GM18508 (cell line): ENCODE measurements at regions not wholly inside any gene's neighbourhood (a gene's known extent, or its start where the extent isn't known, plus 50 kb on each side); places are given as distances from the start of the nearest gene placed in this dataset.

ENCODE experiments used
- ATAC-seq: cut with Tn5 transposase; IDR thresholded peaks from one replicate; pipeline ENCODE4 v1.9.1; 2021; ENCODE audit warnings: moderate number of reproducible peaks; ENCODE audit not compliant: insufficient read depth, unreplicated experiment

DNA sequence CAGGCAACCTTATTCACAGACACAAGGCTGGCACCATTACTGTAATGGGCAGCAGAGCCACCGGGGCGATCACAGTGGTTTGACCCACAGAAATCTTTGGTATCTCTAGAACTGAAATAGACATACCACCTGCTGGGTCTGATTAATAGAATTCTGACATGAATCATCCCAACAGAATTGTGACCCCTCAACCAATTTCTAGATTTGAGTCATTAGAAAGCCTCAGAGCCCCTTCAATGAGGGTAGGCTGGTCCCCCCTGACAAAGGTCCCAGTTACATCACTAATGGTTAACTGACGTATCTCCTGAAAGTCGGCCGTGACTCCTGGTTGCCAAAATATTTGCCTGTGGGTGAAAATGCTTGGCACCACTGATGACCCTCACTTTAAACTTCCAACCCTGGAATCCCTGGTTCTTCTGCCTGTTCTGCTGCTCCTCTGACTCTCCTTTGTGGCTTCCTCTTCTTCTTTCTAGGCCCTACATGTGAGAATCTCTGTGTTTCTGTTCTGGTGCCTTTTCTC lies 124.9 kb upstream of the ARID1B start:
- ATAC-seq = peak; percentile 43

- no peak for ATAC-seq
These were observed 125.7 kb upstream of the ARID1B start for GRCh38 chr6:156651486-156651885.

DNA sequence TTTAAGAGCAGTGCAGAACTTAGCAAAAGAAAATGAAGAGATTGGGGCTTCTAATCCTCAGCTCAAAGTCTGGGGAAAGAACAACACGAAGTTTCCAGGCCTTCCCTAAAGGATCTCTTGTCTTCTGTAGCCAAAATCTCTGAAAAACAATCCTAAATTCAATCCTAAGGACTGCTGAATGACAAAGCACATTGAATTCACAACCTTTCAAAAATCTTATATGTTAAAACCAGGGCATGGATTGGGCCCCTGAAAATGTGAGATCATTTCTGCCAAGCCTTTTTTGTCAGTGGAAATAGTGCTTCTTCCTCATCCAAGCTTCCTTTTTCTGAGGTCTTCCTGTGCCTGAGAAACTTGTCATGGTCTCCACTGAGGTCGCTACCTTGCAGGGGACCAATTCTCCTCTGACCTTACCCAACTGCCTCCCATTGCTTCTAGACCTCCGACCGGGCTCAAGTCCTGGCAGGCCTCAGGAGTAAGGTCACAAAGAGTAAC lies 126.2 kb upstream of the ARID1B start:
- no peak for ATAC-seq

- ATAC-seq = no peak
These were observed 128.6 kb upstream of the ARID1B start for GRCh38 chr6:156648616-156649015.

- ATAC-seq = no peak
These were observed 129.2 kb upstream of the ARID1B start for GRCh38 chr6:156647991-156648390.

DNA sequence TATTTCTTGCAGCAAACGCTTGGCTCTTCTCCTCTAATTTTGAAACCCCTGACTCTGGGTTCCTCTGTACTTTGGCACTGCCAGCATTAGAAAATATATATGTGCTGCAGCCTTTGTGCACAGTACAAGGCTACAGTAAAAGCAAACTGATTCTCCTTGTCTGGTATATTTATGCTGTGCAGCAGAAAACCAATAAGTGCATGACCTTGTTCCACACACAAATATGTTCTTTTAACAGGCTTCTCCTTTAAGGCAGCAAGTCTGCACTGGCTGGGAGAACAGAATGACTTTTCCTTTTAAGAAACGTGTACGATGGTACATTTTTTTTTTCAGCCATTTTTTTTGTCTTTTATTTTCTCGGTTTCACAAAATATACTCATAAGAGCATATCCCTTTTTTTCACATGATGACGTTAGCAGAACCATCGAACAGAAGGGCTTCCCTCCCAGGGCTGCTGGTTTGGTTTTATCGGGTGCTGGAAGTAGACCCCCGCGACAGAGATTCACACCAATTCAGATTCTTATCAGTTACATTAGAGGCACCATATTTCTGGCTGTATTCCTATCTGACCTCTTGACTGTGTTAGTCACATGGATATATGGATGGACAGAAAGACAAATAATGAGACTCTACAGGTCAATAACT lies 129.9 kb upstream of the ARID1B start:
- ATAC-seq = no peak

- ATAC-seq = no peak
These were observed 130.7 kb upstream of the ARID1B start for GRCh38 chr6:156646496-156646895.

DNA sequence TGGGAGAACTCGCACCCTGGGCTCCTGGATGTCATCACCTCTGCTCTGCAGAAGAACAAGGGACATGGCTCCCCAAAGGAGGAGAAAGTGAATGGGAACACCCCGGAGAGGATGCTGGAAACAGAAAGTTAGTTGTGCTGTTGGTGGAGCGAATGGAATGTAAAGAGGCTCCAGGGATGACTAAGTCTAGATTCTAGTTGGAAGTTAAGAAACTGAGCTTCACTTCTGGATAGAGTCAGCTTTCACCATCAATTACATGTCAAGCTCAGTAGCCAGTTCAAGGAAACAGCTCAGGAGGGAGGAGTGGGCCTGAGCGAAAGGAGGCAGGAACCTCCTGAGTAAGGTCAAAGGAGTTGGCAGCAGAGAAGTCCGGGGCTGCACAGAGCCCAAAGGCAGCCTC lies 132.1 kb upstream of the ARID1B start:
- ATAC-seq = no peak

DNA sequence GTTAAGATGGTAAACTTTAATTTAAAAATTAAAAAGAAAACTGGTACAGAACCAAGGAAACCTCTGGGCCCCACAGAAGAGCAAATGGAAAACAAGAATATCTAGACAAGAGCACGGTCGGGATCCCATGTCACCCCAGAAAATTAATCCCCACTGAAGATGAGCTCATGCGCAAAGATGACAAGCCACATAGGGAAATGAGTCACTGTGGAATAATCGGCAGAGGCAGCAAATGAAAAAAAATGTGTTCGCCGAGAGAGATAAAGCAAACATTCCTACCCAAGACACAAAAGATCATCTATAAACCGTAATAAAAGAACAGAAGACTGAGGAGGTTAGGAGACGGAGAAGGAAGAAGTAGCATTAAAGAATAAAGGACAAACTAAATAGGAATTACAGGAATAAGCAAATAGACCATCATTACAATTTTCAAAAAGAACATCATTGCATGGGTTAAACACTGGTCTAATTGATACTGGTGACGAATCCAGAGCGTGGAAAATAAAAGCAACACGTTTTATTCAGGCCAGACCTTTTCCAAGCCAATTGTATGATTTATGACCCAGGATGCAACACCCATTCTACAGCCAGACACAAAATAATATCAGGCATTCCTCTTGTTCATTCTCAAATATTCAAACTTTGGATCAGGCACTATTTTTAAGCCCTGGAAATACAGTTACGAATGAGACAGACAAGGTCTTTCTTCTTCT lies 138.0 kb upstream of the ARID1B start:
- no peak for ATAC-seq

DNA sequence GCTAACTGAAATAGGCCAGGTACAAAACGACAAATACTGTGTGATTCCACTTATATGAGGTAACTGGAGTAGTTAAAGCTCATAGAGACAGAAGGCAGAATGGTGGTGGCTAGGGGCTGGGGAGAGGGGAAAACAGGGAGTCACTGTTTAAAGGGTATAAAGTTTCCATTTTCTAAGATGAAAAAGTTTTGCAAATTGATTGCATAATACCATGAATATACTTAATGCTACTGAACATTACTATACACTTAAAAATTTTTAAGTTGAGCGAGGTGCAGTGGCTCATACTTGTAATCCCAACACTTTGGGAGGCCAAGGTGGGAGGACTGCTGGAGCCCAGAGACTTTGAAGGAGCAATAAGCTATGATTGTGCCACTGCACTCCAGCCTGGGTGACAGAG lies 138.6 kb upstream of the ARID1B start:
- no peak for ATAC-seq

DNA sequence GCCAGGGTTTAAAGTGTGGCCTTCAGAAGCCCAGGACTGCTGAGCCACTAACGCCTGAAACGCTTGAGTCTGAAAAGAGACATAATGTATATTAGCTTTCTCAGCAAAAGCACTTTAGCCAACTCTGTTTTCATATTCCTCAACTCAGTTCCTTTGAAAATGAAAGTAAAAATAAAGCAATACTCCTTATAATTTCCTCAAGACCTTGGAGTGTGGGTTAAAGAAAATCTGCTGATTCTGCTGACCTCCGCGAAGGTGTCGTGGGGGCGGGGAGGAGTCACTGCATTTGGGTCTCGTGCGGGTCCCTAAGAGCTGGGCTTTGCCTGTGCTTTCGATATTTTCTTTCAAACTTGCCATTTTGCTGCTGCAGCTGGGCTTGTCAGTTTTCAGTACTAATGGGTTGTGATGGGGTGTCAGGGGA lies 142.2 kb upstream of the ARID1B start:
- ATAC-seq = no peak

- ATAC-seq = no peak
These were observed 143.1 kb upstream of the ARID1B start for GRCh38 chr6:156634048-156634447.

- no peak for ATAC-seq
These were observed 143.9 kb upstream of the ARID1B start for GRCh38 chr6:156633291-156633690.

- no peak for ATAC-seq
These were observed 146.4 kb upstream of the ARID1B start for GRCh38 chr6:156630613-156631302.

- ATAC-seq = no peak
These were observed 148.4 kb upstream of the ARID1B start for GRCh38 chr6:156628805-156629204.

DNA sequence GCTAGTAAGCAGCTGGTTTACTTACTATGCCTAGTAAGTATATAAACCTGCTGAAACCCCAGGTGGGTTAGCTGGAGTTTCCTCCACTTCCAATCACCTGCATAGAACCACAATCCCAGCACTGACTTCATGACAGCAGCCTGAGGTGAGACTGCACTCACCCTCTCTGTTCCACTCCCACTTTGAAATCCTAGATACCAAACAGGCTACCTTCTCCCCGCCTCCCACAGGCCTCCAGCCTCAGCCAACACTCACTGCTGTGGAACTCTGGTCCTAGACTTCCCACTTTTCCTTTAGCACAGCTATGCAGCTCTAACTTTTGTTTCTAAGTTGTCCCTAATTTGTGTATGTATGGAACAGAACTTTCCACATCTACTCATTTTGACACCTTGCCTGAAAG lies 149.7 kb upstream of the ARID1B start:
- ATAC-seq = no peak

DNA sequence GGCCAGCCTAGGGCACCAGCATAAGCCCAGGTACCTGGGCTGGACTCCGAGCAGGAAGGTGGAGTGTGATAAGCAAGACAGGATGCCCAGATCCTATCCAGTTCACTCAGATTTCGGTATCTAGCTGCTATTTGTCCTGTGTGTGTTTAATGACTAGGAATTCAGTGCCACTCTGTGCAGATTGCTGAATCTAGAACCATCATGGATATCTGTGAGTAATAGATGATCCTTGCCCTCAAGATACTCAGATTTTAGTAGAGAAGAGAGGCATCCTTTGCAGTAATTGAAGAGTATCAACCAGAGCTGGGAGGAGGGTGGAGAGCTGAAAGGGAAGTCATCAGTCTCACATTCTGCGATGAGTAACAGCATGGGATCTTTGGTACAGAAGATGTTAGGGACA lies 155.0 kb upstream of the ARID1B start:
- ATAC-seq = no peak

GRCh38 chr6:156620331-156620730 lies 156.8 kb upstream of the ARID1B start:
- ATAC-seq = no peak

- no peak for ATAC-seq
These were observed 158.5 kb upstream of the ARID1B start for GRCh38 chr6:156618600-156619205.

GRCh38 chr6:156617941-156618340 lies 159.2 kb upstream of the ARID1B start:
- ATAC-seq = no peak

DNA sequence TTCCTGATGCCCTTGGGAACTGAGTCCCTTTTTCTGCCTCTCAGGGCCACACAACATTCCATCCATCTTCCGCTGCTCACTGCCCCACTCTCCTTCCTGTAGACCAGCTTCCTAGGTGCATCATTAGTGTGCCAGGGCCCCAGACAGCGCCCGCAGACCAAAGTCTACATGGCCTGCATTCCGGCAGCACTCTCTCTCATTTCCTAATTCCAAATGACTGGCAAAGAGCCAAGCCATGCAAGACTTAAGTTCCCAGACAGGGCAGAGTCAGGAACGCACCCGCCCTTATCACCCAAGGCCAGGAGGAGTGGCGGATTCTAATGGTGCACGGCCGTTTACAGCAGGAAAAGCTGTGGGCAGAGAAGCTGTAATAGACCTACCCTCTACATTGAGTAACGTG lies 159.8 kb upstream of the ARID1B start:
- ATAC-seq = no peak
